Esophagus muscularis mucosa (tissue), 4 donors: ENCODE measurements at regions not wholly inside any gene's neighbourhood (a gene's known extent, or its start where the extent isn't known, plus 50 kb on each side); places are given as distances from the start of the nearest gene placed in this dataset.

Experiments used
- CTCF ChIP-seq, 3 experiments: fragments of 200-600 bp in 2 of 3; fragments of 450-650 bp in 1 of 3; sonication (generic) in 2 of 3; IDR thresholded peaks; one replicate each; pipeline ENCODE4 v1.5.1; 2017 to 2019; ENCODE audit warnings: antibody characterized with exemption in 3 of 3, mild to moderate bottlenecking in 2 of 3, moderate library complexity in 1 of 3
- EP300 ChIP-seq: sonication (generic); formaldehyde crosslinking; IDR thresholded peaks from one replicate; pipeline ENCODE4 v1.6.1; 2017; ENCODE audit warnings: antibody characterized with exemption
- POLR2A ChIP-seq: fragments of 450-650 bp; IDR thresholded peaks from one replicate; pipeline ENCODE4 v1.6.1; 2017; ENCODE audit warnings: antibody characterized with exemption, moderate library complexity, mild to moderate bottlenecking, low read depth

GRCh38 chr2:155382776-155383175 is 684.3 kb downstream of the KCNJ3 start:
- TF ChIP-seq CTCF (IDR thresholded peaks at IDR 0.05) (no peak), EP300 (no peak), POLR2A (no peak)
